ENCODE measurements at regions not wholly inside any gene's neighbourhood (a gene's known extent, or its start where the extent isn't known, plus 50 kb on each side); places are given as distances from the start of the nearest gene placed in this dataset.

GRCh38 chr14:97311411-97311810 lies 514.2 kb downstream of the VRK1 start:
- H3K4me3 ChIP-seq (replicated peaks in 1 of 3; ENCODE audit: insufficient read depth in 1 of 3, low read depth in 1 of 3, low read length in 3 of 3), result no peak overlapping the region
- intact Hi-C loops (cut with micrococcal nuclease) (no loop called here), dilution Hi-C loops (cut with MboI; ENCODE audit: extremely low pct_ligation_motif_present, low sequenced_read_pairs) (no loop called here)
- BruUV-seq (replicated peaks), result no TSS peak
- POLR2A ChIA-PET, result no interaction called here
- H3K4me1 ChIP-seq (ENCODE audit: control insufficient read depth, extremely low read depth, insufficient read depth, low read length), result no peaks in the 10 kb centered on the region
- no peaks in the 10 kb centered on the region for H4K20me1 ChIP-seq (replicated peaks; ENCODE audit: control insufficient read depth, extremely low read depth, insufficient read depth, low read length)
- H3K9me1 ChIP-seq (replicated peaks; ENCODE audit: control insufficient read depth, extremely low read depth, insufficient read depth, low read length), result no peaks in the 10 kb centered on the region
- H3K79me2 ChIP-seq (ENCODE audit: control insufficient read depth, insufficient read depth, low read length), result no peaks in the 10 kb centered on the region
- peaks cover 9% of the 10 kb centered on the region for H3K9me3 ChIP-seq (replicated peaks; ENCODE audit: control insufficient read depth, insufficient read depth, low read length)
- H3K9ac ChIP-seq (replicated peaks; ENCODE audit: extremely low read depth, insufficient read depth, low read length), result no peak overlapping the region
- no peaks in the 10 kb centered on the region for H3K27me3 ChIP-seq (ENCODE audit: control insufficient read depth in 2 of 2, insufficient read depth in 2 of 2, low read length in 2 of 2)
- no peak overlapping the region for H2AFZ ChIP-seq (ENCODE audit: low read depth, low read length)
- CTCF ChIA-PET, result no interaction called here
- TF ChIP-seq POLR2A (IDR thresholded peaks at IDR 0.05; ENCODE audit: low read depth, low read length) (no peak), MYC (IDR thresholded peaks at IDR 0.05; ENCODE audit: low read depth, low read length) (no peak), MAX (IDR thresholded peaks at IDR 0.05; ENCODE audit: insufficient read depth, insufficient read length) (no peak), JUN (IDR thresholded peaks at IDR 0.05; ENCODE audit: borderline replicate concordance, insufficient read depth, insufficient read length, low read depth) (no peak), GATA2 (IDR thresholded peaks at IDR 0.05; ENCODE audit: insufficient read depth, insufficient read length, low read depth, low read length) (no peak), CTCF (IDR thresholded peaks at IDR 0.05; ENCODE audit: extremely low read depth in 1 of 2, insufficient read depth in 1 of 2, low read depth in 1 of 2, low read length in 2 of 2) (no peak), FOS (IDR thresholded peaks at IDR 0.05; ENCODE audit: borderline replicate concordance, insufficient read depth, low read length) (no peak)
- FAIRE-seq (no peak), DNase-seq (ENCODE audit: low read depth, low spot score) (no peak)
- H3K4me2 ChIP-seq (ENCODE audit: insufficient read depth, low read length), result no peak overlapping the region
- no peak overlapping the region for H3K27ac ChIP-seq (ENCODE audit: insufficient read depth, low read depth, low read length)
- H3K36me3 ChIP-seq (ENCODE audit: control insufficient read depth in 2 of 2, extremely low read depth in 1 of 2, insufficient read depth in 2 of 2, low read length in 2 of 2), result no peaks in the 10 kb centered on the region

- dilution Hi-C loops (cut with MboI; ENCODE audit: extremely low pct_ligation_motif_present, low sequenced_read_pairs), result no loop called here
- Histone ChIP-seq H3K9ac (replicated peaks; ENCODE audit: extremely low read depth, insufficient read depth, low read length) (no peak overlapping the region), H3K36me3 (ENCODE audit: control insufficient read depth in 2 of 2, extremely low read depth in 1 of 2, insufficient read depth in 2 of 2, low read length in 2 of 2) (no peaks in the 10 kb centered on the region), H2AFZ (ENCODE audit: low read depth, low read length) (no peak overlapping the region), H3K4me3 (replicated peaks in 1 of 3; ENCODE audit: insufficient read depth in 1 of 3, low read depth in 1 of 3, low read length in 3 of 3) (no peak overlapping the region), H3K4me1 (ENCODE audit: control insufficient read depth, extremely low read depth, insufficient read depth, low read length) (no peaks in the 10 kb centered on the region), H3K27ac (ENCODE audit: insufficient read depth, low read depth, low read length) (no peak overlapping the region), H3K9me1 (replicated peaks; ENCODE audit: control insufficient read depth, extremely low read depth, insufficient read depth, low read length) (no peaks in the 10 kb centered on the region), H3K27me3 (ENCODE audit: control insufficient read depth in 2 of 2, insufficient read depth in 2 of 2, low read length in 2 of 2) (no peaks in the 10 kb centered on the region), H4K20me1 (replicated peaks; ENCODE audit: control insufficient read depth, extremely low read depth, insufficient read depth, low read length) (no peaks in the 10 kb centered on the region), H3K79me2 (ENCODE audit: control insufficient read depth, insufficient read depth, low read length) (no peaks in the 10 kb centered on the region), H3K9me3 (replicated peaks; ENCODE audit: control insufficient read depth, insufficient read depth, low read length) (peaks cover 5% of the 10 kb centered on the region), H3K4me2 (ENCODE audit: insufficient read depth, low read length) (no peak overlapping the region)
- intact Hi-C loops (cut with micrococcal nuclease), result no loop called here
- BruUV-seq (replicated peaks), result no TSS peak
- POLR2A ChIA-PET, result no interaction called here
- DNase-seq (ENCODE audit: low read depth, low spot score), result no peak
- TF ChIP-seq POLR2A (IDR thresholded peaks at IDR 0.05; ENCODE audit: low read depth, low read length) (no peak), CTCF (IDR thresholded peaks at IDR 0.05; ENCODE audit: extremely low read depth in 1 of 2, insufficient read depth in 1 of 2, low read depth in 1 of 2, low read length in 2 of 2) (no peak), EZH2 (IDR thresholded peaks at IDR 0.05; ENCODE audit: borderline replicate concordance, low read depth, low read length, severe bottlenecking) (no peak), POLR2AphosphoS5 (IDR thresholded peaks at IDR 0.05; ENCODE audit: insufficient read depth, low read depth, low read length) (no peak), GATA2 (IDR thresholded peaks at IDR 0.05; ENCODE audit: insufficient read depth, insufficient read length, low read depth, low read length) (no peak), MAX (IDR thresholded peaks at IDR 0.05; ENCODE audit: insufficient read depth, insufficient read length) (no peak), MYC (IDR thresholded peaks at IDR 0.05; ENCODE audit: low read depth, low read length) (no peak), FOS (IDR thresholded peaks at IDR 0.05; ENCODE audit: borderline replicate concordance, insufficient read depth, low read length) (no peak), JUN (IDR thresholded peaks at IDR 0.05; ENCODE audit: borderline replicate concordance, insufficient read depth, insufficient read length, low read depth) (no peak)
- CTCF ChIA-PET, result no interaction called here
- no peak for FAIRE-seq
Measured at GRCh38 chr14:97312910-97313309, 515.7 kb downstream of the VRK1 start.
